ENCODE measurements at regions not wholly inside any gene's neighbourhood (a gene's known extent, or its start where the extent isn't known, plus 50 kb on each side); places are given as distances from the start of the nearest gene placed in this dataset.

- peaks cover 17% of the 10 kb centered on the region for H3K4me1 Mint-ChIP-seq
- peaks cover 32% of the 10 kb centered on the region for H3K9me3 Mint-ChIP-seq
- H3K27me3 Mint-ChIP-seq (ENCODE audit: low read depth), result peaks cover 3% of the 10 kb centered on the region
- no peak for TF ChIP-seq CTCF (IDR thresholded peaks at IDR 0.05; ENCODE audit: unreplicated experiment in 3 of 3)
- H3K36me3 Mint-ChIP-seq (ENCODE audit: low read depth), result peaks cover 12% of the 10 kb centered on the region
- no peak overlapping the region for H3K4me3 Mint-ChIP-seq
- H3K27ac Mint-ChIP-seq, result no peak overlapping the region
These were observed 576.1 kb downstream of the TLE4 start for GRCh38 chr9:80147866-80148265.

- Mint-ChIP-seq H3K9me3 (peaks cover 28% of the 10 kb centered on the region), H3K4me1 (peaks cover 17% of the 10 kb centered on the region)
- TF ChIP-seq CTCF (IDR thresholded peaks at IDR 0.05; ENCODE audit: unreplicated experiment in 3 of 3), result peak in 2 of 3 experiments; percentile 29 to 32
These were observed 574.7 kb downstream of the TLE4 start for GRCh38 chr9:80146466-80146865.

GRCh38 chr9:80144856-80145255, 573.1 kb downstream of the TLE4 start:
- no peak overlapping the region for H3K27ac Mint-ChIP-seq
- no peak for TF ChIP-seq CTCF (IDR thresholded peaks at IDR 0.05; ENCODE audit: unreplicated experiment in 3 of 3)
- H3K4me1 Mint-ChIP-seq, result peaks cover 17% of the 10 kb centered on the region
- H3K9me3 Mint-ChIP-seq, result peaks cover 13% of the 10 kb centered on the region
- H3K27me3 Mint-ChIP-seq (ENCODE audit: low read depth), result peaks cover 3% of the 10 kb centered on the region
- peaks cover 3% of the 10 kb centered on the region for H3K36me3 Mint-ChIP-seq (ENCODE audit: low read depth)
- H3K4me3 Mint-ChIP-seq, result no peak overlapping the region

More at GRCh38 chr9:80146466-80146865, 574.7 kb downstream of the TLE4 start:
- Mint-ChIP-seq H3K27me3 (ENCODE audit: low read depth) (peaks cover 3% of the 10 kb centered on the region), H3K4me3 (no peak overlapping the region), H3K27ac (peak overlapping the region in 2 of 3 experiments; percentile 23 to 44), H3K36me3 (ENCODE audit: low read depth) (peaks cover 12% of the 10 kb centered on the region)

GRCh38 chr9:80144406-80144805, 572.6 kb downstream of the TLE4 start:
- H3K36me3 Mint-ChIP-seq (ENCODE audit: low read depth), result no peaks in the 10 kb centered on the region
- no peak for TF ChIP-seq CTCF (IDR thresholded peaks at IDR 0.05; ENCODE audit: unreplicated experiment in 3 of 3)
- peaks cover 17% of the 10 kb centered on the region for H3K4me1 Mint-ChIP-seq
- no peak overlapping the region for H3K27ac Mint-ChIP-seq
- peaks cover 8% of the 10 kb centered on the region for H3K9me3 Mint-ChIP-seq
- H3K4me3 Mint-ChIP-seq, result no peak overlapping the region
- peaks cover 3% of the 10 kb centered on the region for H3K27me3 Mint-ChIP-seq (ENCODE audit: low read depth)

GRCh38 chr9:80143899-80144298, 572.1 kb downstream of the TLE4 start:
- Mint-ChIP-seq H3K4me3 (no peak overlapping the region), H3K9me3 (peaks cover 4% of the 10 kb centered on the region), H3K27ac (no peak overlapping the region), H3K36me3 (ENCODE audit: low read depth) (no peaks in the 10 kb centered on the region), H3K4me1 (peaks cover 17% of the 10 kb centered on the region), H3K27me3 (ENCODE audit: low read depth) (peaks cover 3% of the 10 kb centered on the region)
- TF ChIP-seq CTCF (IDR thresholded peaks at IDR 0.05; ENCODE audit: unreplicated experiment in 3 of 3), result no peak

GRCh38 chr9:80134487-80134886, 562.7 kb downstream of the TLE4 start:
- no peak overlapping the region for H3K27ac Mint-ChIP-seq
- no peaks in the 10 kb centered on the region for H3K27me3 Mint-ChIP-seq (ENCODE audit: low read depth)
- H3K4me3 Mint-ChIP-seq, result no peak overlapping the region
- TF ChIP-seq CTCF (IDR thresholded peaks at IDR 0.05; ENCODE audit: unreplicated experiment in 3 of 3), result no peak
- H3K4me1 Mint-ChIP-seq, result no peaks in the 10 kb centered on the region
- no peaks in the 10 kb centered on the region for H3K9me3 Mint-ChIP-seq
- no peaks in the 10 kb centered on the region for H3K36me3 Mint-ChIP-seq (ENCODE audit: low read depth)
